Fibroblast of skin of right quadriceps (primary cell): ENCODE measurements at regions not wholly inside any gene's neighbourhood (a gene's known extent, or its start where the extent isn't known, plus 50 kb on each side); places are given as distances from the start of the nearest gene placed in this dataset.
A peak's percentile ranks its signal among the peaks of the same experiment; 100 is the strongest.

Source experiments
- DNase-seq: peaks from one replicate; pipeline ENCODE4 v3.0.0-alpha.2; 2013

- DNase-seq, result peak; percentile 9
These were observed 404.4 kb downstream of the ICE1 start for GRCh38 chr5:5826911-5827310.

- DNase-seq, result no peak
These were observed 400.3 kb downstream of the ICE1 start for GRCh38 chr5:5822729-5823257.

DNA sequence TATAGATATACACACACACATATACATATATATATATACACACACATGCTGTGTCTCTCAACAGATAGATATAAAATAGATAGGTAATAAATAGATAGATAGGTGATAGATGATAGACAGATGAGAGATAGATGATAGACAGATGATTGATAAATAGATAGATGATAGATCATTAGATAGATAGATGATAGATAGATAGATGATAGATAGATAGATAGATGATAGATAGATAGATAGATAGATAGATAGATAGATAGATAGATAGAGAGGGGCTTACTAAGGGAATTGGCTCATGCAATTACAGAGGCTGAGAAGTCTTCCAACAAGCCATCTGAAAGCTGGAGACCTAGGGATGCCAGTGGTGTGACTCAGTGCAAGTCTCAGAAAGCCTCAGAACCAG, 394.5 kb downstream of the ICE1 start:
- no peak for DNase-seq

DNA sequence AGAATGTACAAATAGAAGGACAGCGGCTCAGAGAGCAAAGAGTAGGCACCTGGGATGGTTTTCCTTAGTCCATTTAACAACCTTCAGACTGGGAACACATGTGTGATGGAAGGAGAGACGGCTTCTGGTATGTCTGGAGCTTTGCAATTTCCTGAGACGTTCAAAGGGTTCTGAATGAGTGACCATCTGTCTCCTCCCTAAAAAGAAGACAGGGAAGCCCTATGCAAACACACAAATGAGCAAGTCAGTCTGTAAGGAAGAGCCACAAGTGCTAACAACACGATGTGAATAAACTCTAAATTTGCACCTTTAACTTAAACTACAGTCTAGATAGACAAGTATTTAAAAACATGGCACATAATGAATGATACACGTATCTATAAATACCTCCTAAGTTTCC, 391.0 kb downstream of the ICE1 start:
- no peak for DNase-seq

DNA sequence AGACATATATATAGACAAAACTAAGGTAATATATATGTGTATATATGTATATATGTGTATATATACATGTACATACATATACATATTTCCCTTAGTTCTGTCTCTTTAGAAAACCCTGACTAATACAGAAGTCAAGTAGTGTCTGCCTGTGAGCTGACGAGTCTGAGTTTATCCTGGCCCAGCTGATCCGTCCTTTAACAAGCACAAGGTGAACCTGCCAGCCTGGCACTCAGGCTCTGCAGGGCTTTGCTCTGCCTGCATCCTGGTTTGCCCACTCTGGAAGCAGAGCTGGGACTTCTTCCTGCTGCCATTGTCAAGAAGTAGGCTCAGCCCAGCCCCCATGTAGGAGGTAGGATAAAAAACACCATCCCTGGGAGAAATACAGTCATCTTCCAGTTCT, 388.0 kb downstream of the ICE1 start:
- DNase-seq, result no peak

DNA sequence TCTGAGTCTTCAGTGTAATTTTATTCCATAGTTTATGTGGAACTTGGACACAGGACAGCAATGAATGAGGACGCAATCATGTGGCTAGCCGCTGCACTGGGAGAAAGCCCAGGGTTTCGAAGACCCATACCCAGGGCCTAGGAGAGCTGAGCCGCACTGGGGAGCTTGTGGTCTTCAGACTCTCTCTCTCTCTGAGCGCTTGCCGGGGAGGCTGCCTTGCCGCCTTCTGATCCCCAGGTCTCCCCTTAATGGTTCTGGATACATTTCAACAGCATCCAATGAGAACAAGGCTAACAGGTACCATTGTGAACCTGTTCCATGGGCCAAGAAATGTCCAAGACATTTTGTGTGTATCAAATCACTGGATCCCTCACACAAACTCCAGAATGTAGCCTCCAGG, 383.4 kb downstream of the ICE1 start:
- DNase-seq, result no peak

- DNase-seq, result no peak
These were observed 382.2 kb downstream of the ICE1 start for GRCh38 chr5:5804478-5805233.

DNA sequence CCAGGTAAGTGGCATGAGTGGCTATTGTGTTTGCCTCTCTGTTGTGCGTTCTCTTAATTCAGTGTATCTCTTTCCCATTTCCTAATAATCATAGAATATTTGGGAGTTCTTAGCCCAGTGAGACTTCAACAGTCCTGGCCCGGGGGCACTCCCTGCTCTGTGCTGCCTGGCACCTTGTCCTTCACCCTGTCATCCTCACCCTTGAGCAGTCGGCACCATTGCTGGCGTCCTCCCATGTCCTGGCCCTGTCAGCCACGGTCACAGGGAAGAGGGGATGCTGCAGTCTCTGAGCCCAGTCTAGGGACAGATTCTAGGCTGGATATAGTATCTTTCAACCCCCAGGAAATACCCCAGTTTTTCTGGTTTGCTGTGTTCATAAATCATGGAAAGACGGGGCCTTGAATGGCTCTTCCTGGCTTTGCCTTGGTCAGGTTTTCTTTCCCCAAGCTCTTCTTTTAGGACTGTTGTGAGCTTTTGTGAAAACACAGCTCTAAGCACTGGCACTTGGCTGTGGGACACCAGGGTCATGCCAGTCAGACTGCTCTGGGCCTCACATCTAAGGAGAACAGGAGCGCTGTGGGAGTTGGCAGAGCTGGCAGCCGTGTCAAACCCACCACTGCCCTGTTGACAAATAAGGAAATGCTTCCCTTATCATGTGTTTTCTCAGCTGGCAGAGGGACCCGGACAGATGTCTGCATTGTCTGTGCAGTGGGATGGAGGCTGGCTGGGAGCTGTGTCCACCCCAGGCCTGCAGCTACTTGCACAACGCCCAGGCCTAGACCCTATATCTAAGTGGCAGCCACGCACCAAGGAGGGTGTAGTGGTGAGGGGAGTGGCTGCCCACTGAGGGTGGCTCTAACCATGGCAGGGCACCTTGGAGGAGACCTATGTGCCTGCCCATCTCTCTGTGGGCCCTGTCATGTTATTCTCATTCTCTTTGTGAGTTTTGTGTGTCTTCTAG, 378.6 kb downstream of the ICE1 start:
- no peak for DNase-seq

- DNase-seq, result no peak
These were observed 377.3 kb downstream of the ICE1 start for GRCh38 chr5:5799826-5800225.

GRCh38 chr5:5799229-5799628, 376.8 kb downstream of the ICE1 start:
- no peak for DNase-seq

DNA sequence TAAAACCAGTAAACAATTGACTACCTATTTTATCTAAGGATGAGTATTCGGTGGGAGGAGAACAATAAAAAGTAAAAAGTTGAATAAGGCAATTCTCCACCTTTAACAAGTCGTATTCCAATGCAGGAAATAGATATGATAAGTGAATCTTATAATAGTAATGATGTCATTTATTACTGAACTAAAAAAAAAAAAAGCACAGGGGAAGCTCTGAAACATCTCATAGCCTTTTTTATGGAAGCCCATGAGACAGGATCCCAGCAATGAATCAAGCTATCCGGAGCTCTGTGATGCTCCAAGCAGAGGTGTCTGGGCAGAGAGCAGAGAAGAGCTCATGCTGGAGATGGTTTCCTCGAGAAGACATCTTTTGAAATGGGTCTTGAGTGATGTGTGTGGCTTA, 376.0 kb downstream of the ICE1 start:
- no peak for DNase-seq

DNA sequence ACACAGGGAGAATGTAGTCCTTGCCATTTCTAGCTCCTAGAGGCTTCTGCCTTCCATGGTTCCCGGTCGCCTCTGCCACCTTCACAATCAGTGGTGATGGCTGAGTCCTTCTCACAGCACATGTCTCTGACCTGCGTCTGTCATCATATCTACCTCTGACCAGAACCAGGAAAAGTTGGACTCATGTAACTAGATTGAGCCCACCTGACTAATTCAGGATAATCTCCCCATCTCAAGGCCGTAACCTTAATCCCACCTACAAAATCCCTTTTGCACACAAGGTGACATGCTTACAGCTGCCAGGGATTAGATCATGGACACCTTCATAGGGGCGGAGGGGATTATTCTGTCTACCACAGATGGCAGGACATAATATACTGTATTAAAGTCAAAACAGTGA, 375.6 kb downstream of the ICE1 start:
- DNase-seq, result no peak

DNA sequence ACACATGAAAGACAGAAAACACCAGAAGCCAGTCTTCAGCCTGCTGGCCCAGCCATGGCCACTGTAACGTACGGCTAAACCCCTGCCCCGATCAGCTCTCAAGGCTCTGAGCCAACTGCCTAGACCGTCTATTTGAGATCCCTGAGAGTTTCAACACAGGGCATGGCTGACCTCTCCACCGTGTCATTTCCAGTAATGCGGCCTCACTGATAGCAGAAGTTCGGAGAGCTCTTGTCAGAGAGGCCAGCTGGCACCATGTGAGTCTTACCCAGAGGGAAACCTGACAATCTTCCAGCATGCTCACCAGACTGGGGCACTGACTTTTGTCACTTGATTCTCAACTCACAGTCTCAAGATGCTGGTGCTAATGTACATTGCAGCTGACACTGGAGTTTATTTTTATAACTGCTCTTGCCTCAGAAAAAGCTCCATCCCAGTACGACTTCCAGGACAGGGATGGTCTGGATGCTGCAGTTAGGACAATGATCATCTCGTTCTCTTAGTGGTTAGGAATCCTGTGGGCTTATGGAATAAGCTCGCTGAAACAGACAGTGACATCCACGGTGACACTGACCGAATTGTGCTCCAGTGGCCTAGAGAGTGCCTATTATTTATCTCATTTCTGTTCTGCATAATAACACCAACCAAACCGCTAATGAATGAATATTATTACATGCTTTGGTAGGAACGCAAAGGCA, 372.7 kb downstream of the ICE1 start:
- no peak for DNase-seq

- no peak for DNase-seq
These were observed 371.7 kb downstream of the ICE1 start for GRCh38 chr5:5794118-5794560.

DNA sequence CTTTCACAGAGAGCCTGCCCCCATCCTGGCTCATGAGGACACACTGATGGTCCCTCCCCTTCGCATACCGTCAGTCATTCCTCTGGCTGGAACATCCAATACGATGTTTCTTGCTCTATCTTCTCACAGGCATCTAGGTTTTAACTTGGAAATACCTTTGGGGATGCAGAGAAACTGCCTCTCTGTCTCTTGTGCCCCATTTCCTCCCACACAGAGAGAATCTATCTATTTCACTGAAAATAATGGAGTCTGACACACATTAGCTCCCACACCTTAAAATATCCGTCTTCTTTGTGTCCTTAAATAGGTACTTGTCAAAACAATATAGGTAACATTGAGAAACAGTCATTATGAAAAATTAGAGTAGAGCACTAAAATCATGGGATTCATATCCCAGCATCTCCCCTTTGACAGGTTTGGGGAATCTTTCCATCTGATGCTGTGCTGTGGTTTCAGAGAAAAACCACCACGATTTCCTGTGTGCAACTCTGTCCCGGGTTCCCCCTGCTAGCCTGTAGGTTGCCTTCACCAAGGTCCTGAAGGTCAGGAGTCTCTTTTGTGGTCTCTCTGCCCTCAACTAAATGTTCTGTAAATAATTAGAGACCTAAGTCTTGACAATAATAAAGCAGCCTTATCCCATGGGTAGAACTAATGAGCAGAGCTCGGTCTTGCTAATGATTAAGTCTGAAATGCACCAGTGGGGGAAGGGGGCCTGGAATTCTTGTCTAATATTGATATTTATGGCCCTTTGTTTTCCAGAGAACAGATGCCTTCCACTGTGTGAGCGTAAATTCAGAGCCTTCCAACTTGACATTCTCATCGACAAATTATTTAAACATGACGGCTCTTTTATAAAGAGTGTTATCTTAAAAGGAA, 371.0 kb downstream of the ICE1 start:
- no peak for DNase-seq

DNA sequence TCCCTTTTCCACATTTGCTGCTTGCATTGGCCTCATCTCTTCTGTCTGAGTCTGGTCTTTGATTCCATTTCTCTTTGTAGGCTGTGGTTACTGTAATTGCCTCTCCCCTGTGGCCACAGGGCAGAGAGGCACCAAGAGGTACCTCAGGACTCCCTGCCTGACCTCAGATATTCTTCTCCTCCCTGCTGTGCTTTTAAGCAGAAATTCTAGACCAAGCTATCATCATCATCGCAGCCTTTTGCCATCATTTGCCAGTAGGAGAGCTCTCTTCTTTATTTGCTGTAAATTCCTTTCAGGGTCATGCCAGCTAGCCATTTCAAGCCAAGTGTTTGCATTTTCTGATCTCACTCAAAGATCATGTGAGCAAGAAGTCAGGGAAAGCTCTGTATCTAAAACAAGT, 369.6 kb downstream of the ICE1 start:
- DNase-seq, result no peak

GRCh38 chr5:5788793-5789192, 366.3 kb downstream of the ICE1 start:
- no peak for DNase-seq

- DNase-seq, result no peak
These were observed 364.9 kb downstream of the ICE1 start for GRCh38 chr5:5787373-5787772.

- no peak for DNase-seq
These were observed 361.6 kb downstream of the ICE1 start for GRCh38 chr5:5784101-5784500.

DNA sequence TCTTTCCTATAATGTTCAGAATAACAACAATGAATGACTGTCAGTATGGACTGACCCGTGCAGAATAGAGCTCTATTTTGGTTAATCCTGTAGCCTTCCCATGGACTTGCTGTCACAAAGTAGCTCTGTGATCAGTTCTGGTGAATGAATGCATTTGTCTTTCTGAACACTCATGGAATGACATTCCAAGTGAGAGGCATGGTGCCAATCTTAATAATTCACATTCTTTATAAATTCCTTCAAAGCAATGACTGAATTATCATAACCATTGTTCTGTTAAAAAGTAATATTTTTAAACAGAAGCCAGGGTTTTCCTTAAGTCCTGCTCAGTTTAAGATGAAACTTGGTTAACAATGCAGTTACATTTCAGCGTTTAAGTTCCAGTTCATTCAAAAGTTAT, 360.5 kb downstream of the ICE1 start:
- no peak for DNase-seq

DNA sequence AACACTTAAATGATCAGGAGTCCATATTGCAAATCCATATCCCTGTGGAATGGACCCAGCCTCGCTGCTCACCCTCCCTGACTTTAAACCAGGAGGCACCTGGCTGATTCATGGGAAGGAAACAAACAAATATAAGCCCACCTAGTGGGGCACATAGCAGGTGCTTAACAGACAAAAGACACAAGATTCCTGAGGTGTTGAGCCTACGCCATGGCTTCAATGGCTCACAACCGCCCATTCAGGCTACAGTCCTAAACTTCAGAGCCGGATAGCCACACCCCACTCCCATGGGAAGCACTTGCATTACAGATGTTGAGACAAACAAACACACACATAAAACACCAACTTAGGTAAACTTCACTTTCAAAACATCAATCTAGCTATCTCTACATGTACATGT, 359.9 kb downstream of the ICE1 start:
- no peak for DNase-seq

DNA sequence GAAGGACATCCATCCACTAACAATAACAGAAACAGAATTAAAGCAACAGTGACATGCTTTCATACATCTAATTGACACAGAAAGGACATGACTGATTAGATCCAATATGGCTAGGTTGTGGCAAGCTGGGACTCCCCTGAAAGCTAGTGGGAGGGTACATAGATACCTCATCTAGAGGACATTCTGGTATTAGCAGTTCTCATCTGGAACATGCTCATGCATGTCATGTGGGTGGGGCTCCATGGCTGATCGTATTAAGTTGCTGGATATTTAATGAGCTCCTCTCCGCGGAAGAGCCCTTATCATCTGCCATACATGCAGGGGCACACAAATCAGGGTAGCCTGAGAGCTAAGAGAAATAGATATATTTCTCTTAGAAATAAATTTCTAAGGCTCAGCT, 358.9 kb downstream of the ICE1 start:
- no peak for DNase-seq
